GM13976 (cell line): ENCODE measurements at regions not wholly inside any gene's neighbourhood (a gene's known extent, or its start where the extent isn't known, plus 50 kb on each side); places are given as distances from the start of the nearest gene placed in this dataset.

ENCODE experiments used
- DNase-seq: peaks from one replicate; pipeline ENCODE4 v3.0.0; 2012; ENCODE audit warnings: low spot score
- CTCF ChIP-seq: IDR thresholded peaks from 2 replicates; pipeline ENCODE4 v1.5.1; 2012; ENCODE audit warnings: borderline replicate concordance, mild to moderate bottlenecking; ENCODE audit not compliant: insufficient read depth; ENCODE audit errors: extremely low read depth, missing control alignments, control extremely low read depth
- in situ Hi-C: fragments of 300-500 bp; cut with MboI; formaldehyde crosslinking; loops from one replicate; pipeline ENCODE4 v1.12.0; 2022; ENCODE audit warnings: low sequenced_read_pairs, mixed read lengths, inconsistent platforms; ENCODE audit not compliant: unreplicated experiment

GRCh38 chr14:101126731-101127130, 223.2 kb upstream of the RTL1 start:
- TF ChIP-seq CTCF = no peak
- in situ Hi-C loops = no loop called here
- no peak for DNase-seq

DNA sequence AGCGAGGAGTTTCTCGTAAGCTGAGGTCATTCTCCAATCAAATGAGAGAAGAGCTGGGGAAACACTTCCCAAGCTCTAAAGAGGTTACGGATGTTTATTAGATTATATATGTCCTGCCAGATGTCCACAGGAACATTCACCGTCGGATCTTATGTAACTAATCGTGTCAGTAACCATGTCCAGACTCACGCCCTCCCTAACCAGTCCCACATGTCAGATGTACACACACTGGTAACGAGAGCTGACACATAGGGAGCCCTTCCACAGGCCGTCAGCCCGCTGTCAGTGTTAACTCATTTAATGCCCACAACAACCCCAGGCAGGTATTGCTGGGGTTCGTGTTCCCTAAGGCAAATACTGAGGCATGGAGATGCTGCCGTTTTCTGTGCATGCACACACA, 223.7 kb upstream of the RTL1 start:
- in situ Hi-C loops = no loop called here
- no peak for TF ChIP-seq CTCF
- no peak for DNase-seq

- no peak for DNase-seq
- in situ Hi-C loops = no loop called here
- TF ChIP-seq CTCF = no peak
These were observed 225.2 kb upstream of the RTL1 start for GRCh38 chr14:101128478-101129321.

GRCh38 chr14:101129521-101130167, 226.1 kb upstream of the RTL1 start:
- no peak for TF ChIP-seq CTCF
- DNase-seq = no peak
- in situ Hi-C loops = no loop called here

DNA sequence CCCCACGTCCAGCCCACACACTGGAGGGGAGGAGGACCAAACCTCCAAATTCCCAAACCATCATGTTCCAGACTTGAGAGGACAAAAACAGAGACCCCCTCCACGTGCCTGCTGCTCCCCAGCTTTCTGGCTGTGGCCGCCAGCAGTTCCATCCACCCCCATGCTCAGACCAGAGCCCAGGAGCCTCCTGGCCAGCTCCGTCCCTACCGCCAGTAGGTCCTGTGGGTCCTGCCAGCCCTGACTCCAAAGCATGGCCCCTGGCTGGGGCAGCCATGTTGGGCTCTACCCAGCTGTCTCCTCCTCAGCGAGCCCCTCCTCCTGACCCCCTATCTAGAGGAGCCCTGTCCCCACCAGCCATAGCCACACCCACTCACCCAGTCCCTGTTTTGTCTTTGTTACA, 227.3 kb upstream of the RTL1 start:
- in situ Hi-C loops = no loop called here
- DNase-seq = no peak

DNA sequence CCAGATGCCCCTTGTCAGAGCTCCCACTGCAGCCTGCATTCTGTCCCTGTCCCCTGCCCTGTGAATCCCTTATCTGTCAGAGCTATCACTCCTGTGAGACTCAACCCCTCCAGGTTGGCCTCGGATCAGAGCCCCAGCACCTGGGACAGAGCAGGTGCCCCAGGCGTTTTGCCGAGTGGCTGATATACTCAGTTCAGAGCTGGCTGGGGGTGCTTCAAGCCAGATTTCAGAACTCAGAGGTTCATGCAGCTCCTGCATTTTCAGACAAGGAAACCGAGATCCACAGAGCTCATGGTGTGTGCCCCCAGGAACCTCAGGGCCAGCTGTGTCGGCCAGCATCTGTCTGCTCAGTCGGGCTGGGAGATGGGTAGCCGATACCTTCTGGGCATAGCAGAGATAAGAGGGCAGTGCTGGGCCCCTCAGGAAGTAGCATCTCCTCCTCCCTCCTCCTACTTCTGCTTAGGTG, 228.0 kb upstream of the RTL1 start:
- in situ Hi-C loops = no loop called here
- DNase-seq = no peak

More for the DNA sequence above, 227.3 kb upstream of the RTL1 start:
- no peak for TF ChIP-seq CTCF

More for the DNA sequence above, 228.0 kb upstream of the RTL1 start:
- no peak for TF ChIP-seq CTCF
